ENCODE measurements at regions not wholly inside any gene's neighbourhood (a gene's known extent, or its start where the extent isn't known, plus 50 kb on each side); places are given as distances from the start of the nearest gene placed in this dataset.

GRCh38 chr10:129040377-129040776 lies 426.7 kb upstream of the MGMT start:
- 76 to 88% methylated on average over 1 of the region's 1 CpG for WGBS, 2 donors
- Histone ChIP-seq H3K27me3 (ENCODE audit: control insufficient read depth in 3 of 3, insufficient read depth in 3 of 3, low read length in 2 of 3) (peaks cover 0 to 46% (median 36%) of the 10 kb centered on the region in 3 donors), H3K4me1 (ENCODE audit: control insufficient read depth in 5 of 5, insufficient read depth in 5 of 5, low read length in 5 of 5) (peaks cover 0 to 3% (median 2%) of the 10 kb centered on the region in 5 donors)

GRCh38 chr10:129041916-129042315 lies 425.1 kb upstream of the MGMT start:
- no peak for ATAC-seq (ENCODE audit: insufficient read depth, low FRiP score)
- DNase-seq = no peak
- 93 to 94% methylated on average over 9 of the region's 9 CpGs for WGBS, 2 donors
- peaks cover 0 to 8% (median 0%) of the 10 kb centered on the region in 5 donors for H3K4me1 ChIP-seq (ENCODE audit: control insufficient read depth in 5 of 5, insufficient read depth in 5 of 5, low read length in 5 of 5)
- no peak overlapping the region for H3K27ac ChIP-seq (ENCODE audit: low read depth in 1 of 2, low read length in 1 of 2)
- no peaks in the 10 kb centered on the region for H3K36me3 ChIP-seq (ENCODE audit: control insufficient read depth in 4 of 4, insufficient read depth in 4 of 4, low read length in 4 of 4)
- TF ChIP-seq CTCF (IDR thresholded peaks at IDR 0.05; ENCODE audit: control extremely low read depth, extremely low read depth) = no peak
- H3K9me3 ChIP-seq (ENCODE audit: control insufficient read depth in 4 of 4, insufficient read depth in 3 of 4, low read length in 3 of 4) = peaks cover 0 to 8% (median 0%) of the 10 kb centered on the region in 4 donors
- no peak overlapping the region for H3K4me3 ChIP-seq
- peaks cover 0 to 45% (median 44%) of the 10 kb centered on the region in 3 donors for H3K27me3 ChIP-seq (ENCODE audit: control insufficient read depth in 3 of 3, insufficient read depth in 3 of 3, low read length in 2 of 3)
- no peak overlapping the region for H3K9ac ChIP-seq (ENCODE audit: insufficient read depth in 1 of 2, low read length in 2 of 2)

More at GRCh38 chr10:129040377-129040776, 426.7 kb upstream of the MGMT start:
- ATAC-seq (ENCODE audit: insufficient read depth, low FRiP score) (no peak), DNase-seq (no peak)
- no peak overlapping the region for H3K4me3 ChIP-seq
- TF ChIP-seq CTCF (IDR thresholded peaks at IDR 0.05; ENCODE audit: control extremely low read depth, extremely low read depth) = no peak
- H3K9ac ChIP-seq (ENCODE audit: insufficient read depth in 1 of 2, low read length in 2 of 2) = no peak overlapping the region
- H3K36me3 ChIP-seq (ENCODE audit: control insufficient read depth in 4 of 4, insufficient read depth in 4 of 4, low read length in 4 of 4) = no peaks in the 10 kb centered on the region
- H3K27ac ChIP-seq (ENCODE audit: low read depth in 1 of 2, low read length in 1 of 2) = no peak overlapping the region
- H3K9me3 ChIP-seq (ENCODE audit: control insufficient read depth in 4 of 4, insufficient read depth in 3 of 4, low read length in 3 of 4) = peaks cover 0 to 6% (median 0%) of the 10 kb centered on the region in 4 donors

GRCh38 chr10:129042776-129043595 lies 424.1 kb upstream of the MGMT start:
- Histone ChIP-seq H3K9ac (ENCODE audit: insufficient read depth in 1 of 2, low read length in 2 of 2) (no peak overlapping the region), H3K27ac (ENCODE audit: low read depth in 1 of 2, low read length in 1 of 2) (no peak overlapping the region), H3K9me3 (ENCODE audit: control insufficient read depth in 4 of 4, insufficient read depth in 3 of 4, low read length in 3 of 4) (peaks cover 0 to 8% (median 0%) of the 10 kb centered on the region in 4 donors), H3K4me1 (ENCODE audit: control insufficient read depth in 5 of 5, insufficient read depth in 5 of 5, low read length in 5 of 5) (peaks cover 0 to 8% (median 0%) of the 10 kb centered on the region in 5 donors), H3K27me3 (ENCODE audit: control insufficient read depth in 3 of 3, insufficient read depth in 3 of 3, low read length in 2 of 3) (peaks cover 0 to 45% (median 43%) of the 10 kb centered on the region in 3 donors), H3K4me3 (no peak overlapping the region), H3K36me3 (ENCODE audit: control insufficient read depth in 4 of 4, insufficient read depth in 4 of 4, low read length in 4 of 4) (no peaks in the 10 kb centered on the region)
- DNase-seq (no peak), ATAC-seq (ENCODE audit: insufficient read depth, low FRiP score) (no peak)
- no peak for TF ChIP-seq CTCF (IDR thresholded peaks at IDR 0.05; ENCODE audit: control extremely low read depth, extremely low read depth)
- WGBS, 2 donors = 21 to 46% methylated on average over 21 of the region's 21 CpGs

Measured in lung (tissue), 11 donors.